Ovary (tissue), 3 donors: ENCODE measurements at regions not wholly inside any gene's neighbourhood (a gene's known extent, or its start where the extent isn't known, plus 50 kb on each side); places are given as distances from the start of the nearest gene placed in this dataset.

Source experiments
- EP300 ChIP-seq: sonication (generic); formaldehyde crosslinking; IDR thresholded peaks from one replicate; pipeline ENCODE4 v1.6.1; 2017; ENCODE audit warnings: antibody characterized with exemption
- POLR2A ChIP-seq: fragments of 450-650 bp; IDR thresholded peaks from one replicate; pipeline ENCODE4 v1.6.1; 2017; ENCODE audit warnings: antibody characterized with exemption, mild to moderate bottlenecking, moderate library complexity
- TF ChIP-seq, protein P1 (sequence below), 3 donors: fragments of 450-650 bp in 2 of 3; fragments of 200-600 bp in 1 of 3; IDR thresholded peaks; one replicate each; pipeline versions ENCODE4 v1.5.1 to v1.8.0; 2016 to 2022; ENCODE audit warnings: antibody characterized with exemption in 3 of 3, mild to moderate bottlenecking in 1 of 3
- donor health status: DM: no; HTN: no; CAD: no.

DNA sequence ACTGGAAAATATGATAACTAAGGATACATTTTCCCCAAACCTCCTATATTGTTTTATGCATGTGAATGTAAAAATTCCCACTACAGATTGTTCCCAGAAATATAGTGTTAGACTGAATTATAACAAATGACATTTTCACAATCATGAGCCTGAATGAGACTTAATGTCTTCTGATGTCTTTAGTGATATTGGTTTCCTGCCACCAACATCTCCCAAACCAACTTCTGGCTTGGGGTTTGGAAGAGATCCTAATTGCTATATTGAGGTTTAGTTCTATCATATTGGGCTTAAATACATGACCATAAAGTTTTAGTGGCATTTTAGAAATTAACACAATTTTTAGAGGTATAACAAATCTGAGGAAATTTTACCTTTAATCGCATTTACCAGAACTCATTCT lies 445.3 kb upstream of the CCDC54 start:
- no peak for TF ChIP-seq POLR2A
- TF ChIP-seq, protein P1, sequence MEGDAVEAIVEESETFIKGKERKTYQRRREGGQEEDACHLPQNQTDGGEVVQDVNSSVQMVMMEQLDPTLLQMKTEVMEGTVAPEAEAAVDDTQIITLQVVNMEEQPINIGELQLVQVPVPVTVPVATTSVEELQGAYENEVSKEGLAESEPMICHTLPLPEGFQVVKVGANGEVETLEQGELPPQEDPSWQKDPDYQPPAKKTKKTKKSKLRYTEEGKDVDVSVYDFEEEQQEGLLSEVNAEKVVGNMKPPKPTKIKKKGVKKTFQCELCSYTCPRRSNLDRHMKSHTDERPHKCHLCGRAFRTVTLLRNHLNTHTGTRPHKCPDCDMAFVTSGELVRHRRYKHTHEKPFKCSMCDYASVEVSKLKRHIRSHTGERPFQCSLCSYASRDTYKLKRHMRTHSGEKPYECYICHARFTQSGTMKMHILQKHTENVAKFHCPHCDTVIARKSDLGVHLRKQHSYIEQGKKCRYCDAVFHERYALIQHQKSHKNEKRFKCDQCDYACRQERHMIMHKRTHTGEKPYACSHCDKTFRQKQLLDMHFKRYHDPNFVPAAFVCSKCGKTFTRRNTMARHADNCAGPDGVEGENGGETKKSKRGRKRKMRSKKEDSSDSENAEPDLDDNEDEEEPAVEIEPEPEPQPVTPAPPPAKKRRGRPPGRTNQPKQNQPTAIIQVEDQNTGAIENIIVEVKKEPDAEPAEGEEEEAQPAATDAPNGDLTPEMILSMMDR (IDR thresholded peaks at IDR 0.05): no peak
- no peak for TF ChIP-seq EP300
